Cerebellar nuclear complex (tissue), 1 donor: ENCODE measurements at regions not wholly inside any gene's neighbourhood (a gene's known extent, or its start where the extent isn't known, plus 50 kb on each side); places are given as distances from the start of the nearest gene placed in this dataset.

ENCODE experiments used
- DNase-seq, 2 experiments: peaks; one replicate each; lab custom pipeline; 2025; lab: John Stamatoyannopoulos, UW

GRCh38 chr2:239882781-239883180 is 142.4 kb downstream of the NDUFA10 start:
- DNase-seq, result no peak

GRCh38 chr2:239882331-239882732 is 142.8 kb downstream of the NDUFA10 start:
- DNase-seq, result no peak

- DNase-seq, result no peak
These were observed 143.4 kb downstream of the NDUFA10 start for GRCh38 chr2:239881561-239882320.

- no peak for DNase-seq
These were observed 144.1 kb downstream of the NDUFA10 start for GRCh38 chr2:239881031-239881471.

- DNase-seq, result no peak
These were observed 144.7 kb downstream of the NDUFA10 start for GRCh38 chr2:239880396-239880795.

GRCh38 chr2:239879423-239880084 is 145.6 kb downstream of the NDUFA10 start:
- DNase-seq, result no peak

- DNase-seq, result no peak
These were observed 146.5 kb downstream of the NDUFA10 start for GRCh38 chr2:239878686-239879085.

- no peak for DNase-seq
These were observed 148.2 kb downstream of the NDUFA10 start for GRCh38 chr2:239876948-239877289.

- DNase-seq, result no peak
These were observed 148.7 kb downstream of the NDUFA10 start for GRCh38 chr2:239876271-239876947.

GRCh38 chr2:239874636-239875356 is 150.3 kb downstream of the NDUFA10 start:
- no peak for DNase-seq

GRCh38 chr2:239873656-239874635 is 151.2 kb downstream of the NDUFA10 start:
- DNase-seq, result no peak

GRCh38 chr2:239871481-239872435 is 153.4 kb downstream of the NDUFA10 start:
- no peak for DNase-seq

- no peak for DNase-seq
These were observed 154.3 kb downstream of the NDUFA10 start for GRCh38 chr2:239870863-239871262.

GRCh38 chr2:239870276-239870675 is 154.9 kb downstream of the NDUFA10 start:
- DNase-seq, result no peak

GRCh38 chr2:239869272-239870155 is 155.6 kb downstream of the NDUFA10 start:
- no peak for DNase-seq

GRCh38 chr2:239868556-239869181 is 156.5 kb downstream of the NDUFA10 start:
- DNase-seq, result no peak

GRCh38 chr2:239866778-239867177 is 158.4 kb downstream of the NDUFA10 start:
- DNase-seq, result no peak

GRCh38 chr2:239866350-239866749 is 158.8 kb downstream of the NDUFA10 start:
- DNase-seq, result no peak
